ENCODE measurements at regions not wholly inside any gene's neighbourhood (a gene's known extent, or its start where the extent isn't known, plus 50 kb on each side); places are given as distances from the start of the nearest gene placed in this dataset.

DNA sequence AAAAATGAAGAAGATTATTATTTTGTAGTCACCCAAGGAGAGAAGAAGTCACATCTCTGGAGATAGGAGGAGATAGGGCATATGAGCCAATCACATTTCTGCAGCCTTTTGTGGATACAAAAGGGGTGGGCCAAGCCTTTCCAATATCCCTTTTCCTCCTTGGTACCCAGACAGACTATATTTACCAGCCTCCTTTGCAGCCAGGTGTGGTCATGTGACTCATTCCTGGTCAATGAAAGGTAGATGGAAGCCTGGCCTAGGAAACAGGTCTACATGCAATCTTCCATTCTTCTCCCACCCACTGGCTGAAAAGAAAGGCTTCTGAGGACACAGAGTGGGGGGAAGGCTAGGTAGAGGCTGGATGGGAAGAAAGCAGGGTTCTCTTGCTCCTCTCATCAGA is 58.1 kb upstream of the ERG start:
- no peak for DNase-seq (ENCODE audit: low spot score)

DNA sequence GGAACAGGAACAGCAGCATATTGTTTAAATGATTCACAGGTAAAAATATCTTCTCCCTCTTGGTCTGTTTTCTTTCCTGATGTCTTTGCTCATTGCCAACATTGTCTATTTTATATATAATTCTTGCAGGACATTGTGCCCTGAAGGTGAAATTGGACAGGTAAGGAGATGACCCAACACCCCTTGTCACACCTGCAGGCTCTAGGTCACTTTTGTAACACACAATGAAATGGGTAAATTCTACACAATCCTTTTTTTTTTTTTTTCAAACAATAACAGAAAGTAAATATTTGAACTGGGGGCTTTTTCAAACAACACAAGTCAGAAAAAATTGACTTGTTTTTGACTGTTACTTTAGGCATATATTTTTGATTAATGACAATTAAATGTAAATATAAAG is 62.9 kb upstream of the ERG start:
- no peak for DNase-seq (ENCODE audit: low spot score)

DNA sequence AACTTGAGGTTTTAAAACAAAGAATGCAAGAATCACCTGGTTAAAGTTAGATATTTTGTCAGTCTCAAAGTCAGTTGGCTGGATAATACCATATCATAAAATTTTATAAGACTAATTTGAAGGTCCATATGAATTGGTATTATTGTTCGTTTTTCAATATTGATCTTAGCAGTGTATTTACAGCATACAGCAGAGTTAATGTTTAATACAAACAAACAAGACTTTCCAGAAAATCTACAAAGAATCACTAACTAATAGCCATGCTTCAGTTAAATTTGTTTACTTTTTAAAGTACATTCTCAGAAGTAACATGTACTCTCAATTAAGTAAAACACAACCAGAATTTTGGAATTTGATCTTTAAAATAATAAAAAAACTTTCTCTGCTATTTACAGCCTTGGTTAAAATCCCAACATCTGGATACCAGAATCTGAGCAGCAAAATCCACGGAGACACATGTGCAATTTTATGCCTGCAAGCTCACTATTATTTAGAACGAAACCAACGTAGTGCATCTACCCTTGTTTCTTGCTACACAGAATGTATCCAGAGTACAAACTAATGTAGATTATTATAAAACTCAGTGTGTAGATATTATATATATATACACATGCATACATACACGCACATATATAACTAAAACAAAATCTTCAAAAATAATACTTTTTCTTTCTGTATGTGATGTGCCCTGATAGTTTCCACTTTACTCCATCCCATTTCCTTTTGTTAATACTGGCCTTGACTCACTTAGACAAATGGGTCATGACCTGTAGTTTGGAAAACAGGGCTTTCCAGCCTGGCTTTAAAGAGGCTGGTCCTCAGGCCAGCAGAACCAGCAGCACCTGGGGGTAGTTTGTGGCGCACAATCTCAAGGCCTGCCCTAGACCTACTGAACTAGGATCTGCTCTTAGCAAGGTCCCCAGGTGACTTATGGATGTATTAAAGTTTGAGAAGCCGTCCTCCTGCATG is 63.6 kb upstream of the ERG start:
- DNase-seq (ENCODE audit: low spot score) = no peak

DNA sequence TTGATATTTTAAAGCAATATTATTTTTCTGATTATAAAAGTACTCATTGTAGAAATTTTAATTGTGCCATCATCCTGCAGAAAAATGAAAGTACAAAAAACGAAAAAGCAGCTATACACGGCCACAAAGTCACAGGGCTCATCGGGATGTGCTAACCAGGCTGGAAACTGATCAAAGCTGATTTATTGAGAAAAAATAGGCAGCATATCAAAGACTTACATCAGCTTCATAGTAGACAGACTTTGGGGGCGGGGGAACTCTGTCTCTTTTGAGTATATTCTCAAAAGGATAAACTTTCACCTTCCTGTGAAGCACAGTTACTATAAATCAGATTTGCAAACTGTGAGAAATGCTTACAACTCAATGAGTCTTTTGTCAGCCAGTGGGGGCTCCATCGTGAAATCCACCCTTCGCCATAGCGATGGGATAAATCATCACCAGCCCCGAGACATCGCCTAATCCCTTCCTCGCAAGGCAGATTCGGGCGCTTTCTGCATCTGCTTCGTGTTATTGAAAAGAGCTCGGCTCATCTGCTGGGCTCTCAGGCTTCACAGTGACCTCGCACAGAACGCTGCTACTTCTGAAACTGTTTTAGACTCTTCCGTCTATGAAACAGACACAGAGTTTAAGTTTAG is 69.2 kb upstream of the ERG start:
- no peak for DNase-seq (ENCODE audit: low spot score)

DNA sequence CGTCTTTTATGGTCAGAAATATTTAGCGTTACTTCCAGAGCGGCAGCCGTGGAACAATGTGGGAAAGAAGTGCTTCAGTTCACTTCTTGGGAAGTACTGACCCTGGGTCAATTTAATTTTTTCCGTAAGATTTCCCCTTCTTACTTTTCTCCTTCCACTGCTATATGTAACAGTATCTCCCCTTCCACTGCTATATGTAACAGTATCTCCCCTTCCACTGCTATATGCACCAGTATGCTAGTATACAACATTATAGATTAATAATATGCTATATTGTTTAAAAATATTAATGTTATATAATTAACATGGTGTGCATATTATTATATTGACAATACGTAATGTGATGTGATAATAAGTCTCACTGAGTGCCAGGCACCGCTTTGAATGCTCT is 69.7 kb upstream of the ERG start:
- DNase-seq (ENCODE audit: low spot score) = no peak

DNA sequence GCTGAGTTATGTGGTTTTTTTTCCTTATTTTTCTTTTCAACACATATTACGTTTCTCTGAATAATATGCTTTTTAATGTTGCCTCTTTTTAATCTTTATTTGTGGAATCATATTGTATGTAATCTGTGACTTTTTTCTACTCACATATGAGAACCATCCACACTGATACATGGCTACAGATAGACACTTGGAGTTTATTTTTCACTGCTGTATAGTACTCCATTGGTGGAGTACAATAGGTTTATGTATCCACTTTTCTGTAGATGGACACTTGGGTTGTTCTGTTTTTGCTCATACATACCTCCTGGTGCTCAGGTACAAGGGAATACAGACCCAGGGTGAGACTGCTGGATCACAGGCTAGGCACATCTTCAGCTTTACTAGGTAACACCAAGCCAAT is 71.5 kb upstream of the ERG start:
- DNase-seq (ENCODE audit: low spot score) = no peak

DNA sequence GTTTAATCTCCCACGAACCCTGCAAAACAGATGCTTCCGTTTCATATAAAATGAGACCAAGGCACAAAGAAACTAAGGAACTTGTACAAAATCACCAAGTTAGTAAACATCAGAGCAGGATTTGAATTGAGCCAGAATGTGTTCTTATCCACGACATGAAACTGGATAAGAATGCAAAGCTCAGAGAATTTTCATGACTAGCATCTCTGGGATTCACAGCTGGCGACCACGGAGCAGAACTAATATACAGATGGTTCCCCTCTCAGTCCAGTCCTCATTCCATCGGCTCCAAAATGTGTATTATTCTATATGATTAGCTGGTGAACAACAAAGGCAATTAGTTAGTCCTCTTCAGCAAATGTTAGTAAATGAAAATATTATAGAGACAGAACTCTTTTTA is 72.3 kb upstream of the ERG start:
- no peak for DNase-seq (ENCODE audit: low spot score)

DNA sequence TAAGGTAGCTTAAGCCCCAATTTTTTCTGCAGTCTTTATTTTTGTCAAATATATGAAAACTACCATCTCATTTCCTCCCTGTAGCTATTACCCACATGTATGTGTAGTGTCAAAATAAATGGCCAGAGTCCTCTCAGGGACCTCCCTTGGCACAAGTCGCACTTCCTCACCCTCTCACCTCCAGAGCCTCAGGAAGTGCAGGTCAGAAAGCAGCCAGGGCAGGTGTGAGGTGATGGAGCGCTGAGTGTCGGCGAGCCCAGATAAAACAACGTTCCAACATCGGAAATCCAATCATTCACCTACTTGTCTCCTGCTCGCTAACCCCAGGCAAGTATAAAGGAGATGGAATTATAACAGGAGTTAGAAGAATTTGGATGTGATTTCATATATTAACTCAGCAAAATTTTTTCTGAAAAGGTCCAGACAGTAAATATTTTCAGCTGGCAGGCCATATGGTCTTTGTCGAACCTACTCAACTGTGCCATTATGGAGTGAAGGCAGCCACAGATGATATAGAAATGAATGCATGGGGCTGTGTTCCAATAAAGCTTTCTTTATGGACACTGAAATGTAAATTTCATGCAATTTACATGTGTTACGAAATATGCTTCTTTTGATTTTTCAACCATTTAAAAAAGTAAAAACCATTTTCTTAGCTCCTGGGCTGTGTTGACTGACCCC is 76.8 kb upstream of the ERG start:
- no peak for DNase-seq (ENCODE audit: low spot score)

DNA sequence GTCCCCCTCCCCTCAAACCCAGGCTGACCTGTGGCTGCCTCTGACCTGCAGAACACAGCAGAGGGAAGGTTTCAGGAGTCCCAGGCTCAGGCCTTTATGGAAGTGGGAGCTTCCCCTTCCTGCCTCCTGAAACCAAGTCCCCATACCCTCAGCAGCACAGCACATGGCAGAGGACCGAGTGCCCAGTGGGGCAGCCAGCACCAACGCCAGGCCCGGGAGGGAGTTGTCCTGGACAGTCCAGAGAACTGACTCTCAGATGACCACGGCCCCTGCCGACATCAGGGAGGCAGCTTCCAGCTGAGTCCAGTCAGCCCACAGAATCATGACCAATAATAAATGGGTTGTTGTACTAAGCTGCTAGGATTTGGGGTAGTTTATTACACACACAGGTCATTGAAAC is 79.6 kb upstream of the ERG start:
- DNase-seq (ENCODE audit: low spot score) = no peak

DNA sequence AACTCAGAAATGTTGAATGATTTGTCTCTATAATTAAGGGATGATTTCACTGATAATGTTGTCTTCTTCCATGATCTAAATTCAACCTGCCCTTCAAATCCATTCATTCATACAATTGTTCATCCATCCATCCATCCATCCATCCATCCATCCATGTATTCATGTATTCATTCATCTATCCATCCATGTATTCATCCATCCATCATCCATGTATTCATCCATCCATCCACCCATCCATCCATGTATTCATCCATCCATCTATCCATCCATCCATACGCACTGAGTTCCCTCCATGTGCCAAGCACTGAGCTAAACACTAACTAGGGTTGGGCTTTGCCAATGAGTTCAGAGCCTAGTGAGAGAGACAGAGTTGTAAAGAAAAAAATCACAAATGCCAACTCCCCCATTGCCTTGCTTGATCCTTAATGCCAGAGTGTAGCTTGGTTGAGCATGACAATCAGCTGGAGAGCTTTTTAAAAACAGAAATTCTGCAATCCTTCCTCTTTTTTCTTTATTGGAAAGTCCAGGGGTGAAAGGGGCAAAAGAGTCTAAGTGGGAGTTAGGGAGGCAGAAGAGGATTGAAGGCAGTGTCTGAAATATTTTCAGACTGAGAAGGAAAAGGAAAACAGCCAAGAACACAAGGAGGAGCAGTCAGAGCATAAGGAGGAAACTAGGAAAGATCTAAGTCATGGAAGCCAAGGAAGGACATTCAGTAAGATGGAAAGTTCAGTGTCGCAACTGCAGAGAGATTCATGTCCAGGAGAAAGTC is 92.4 kb upstream of the ERG start:
- DNase-seq (ENCODE audit: low spot score) = no peak

DNA sequence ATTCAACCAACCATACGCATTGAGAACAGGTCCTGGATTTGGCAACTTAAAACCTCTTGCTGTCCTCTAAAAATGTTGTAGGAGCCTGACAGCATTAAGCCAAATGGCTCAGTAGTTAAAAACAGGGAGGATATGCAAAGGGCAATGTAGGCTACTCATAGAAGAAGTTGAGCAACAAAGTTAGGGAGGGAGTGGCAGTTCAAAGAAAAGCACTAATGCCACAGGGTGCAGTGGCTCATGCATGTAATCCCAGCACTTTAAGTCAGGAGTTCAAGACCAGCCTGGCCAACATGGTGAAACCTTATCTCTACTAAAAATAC is 92.9 kb upstream of the ERG start:
- DNase-seq (ENCODE audit: low spot score) = no peak

DNA sequence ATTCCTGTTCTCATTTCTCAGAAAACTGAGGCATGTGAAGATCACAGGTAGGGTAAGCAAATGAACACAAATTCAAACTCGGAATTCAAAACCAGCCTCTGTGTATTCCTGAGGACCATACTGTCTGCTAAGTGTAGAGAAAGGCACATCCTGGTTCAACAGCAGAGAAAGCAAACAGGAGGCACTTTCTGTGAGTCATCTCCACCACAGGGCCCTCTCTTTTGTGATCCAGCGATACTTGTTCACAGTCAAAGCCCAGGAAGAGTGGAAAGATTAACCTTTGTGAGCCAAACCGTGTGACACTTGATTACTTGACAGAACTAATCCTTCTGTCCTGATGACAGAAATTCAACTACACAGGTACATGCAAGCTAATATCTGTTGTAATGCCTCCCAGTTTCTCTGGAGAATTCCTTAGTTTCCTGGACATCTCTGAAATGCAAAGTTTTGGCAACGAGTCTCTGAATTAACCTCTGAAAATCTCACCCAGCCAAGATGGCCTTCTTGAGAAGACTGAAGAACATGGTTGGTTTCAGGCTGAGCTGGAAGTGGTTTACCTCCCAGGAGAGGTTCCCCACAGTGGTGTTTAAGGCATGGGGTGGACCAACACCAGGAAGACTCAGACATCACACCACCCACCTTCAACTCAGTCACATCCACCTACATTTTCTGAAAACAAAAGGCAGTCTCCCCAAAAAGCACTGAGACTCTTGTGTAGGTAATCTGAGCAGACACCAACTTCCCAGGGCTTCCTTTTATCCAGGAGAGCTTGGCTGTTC is 98.2 kb upstream of the ERG start:
- no peak for DNase-seq (ENCODE audit: low spot score)

DNA sequence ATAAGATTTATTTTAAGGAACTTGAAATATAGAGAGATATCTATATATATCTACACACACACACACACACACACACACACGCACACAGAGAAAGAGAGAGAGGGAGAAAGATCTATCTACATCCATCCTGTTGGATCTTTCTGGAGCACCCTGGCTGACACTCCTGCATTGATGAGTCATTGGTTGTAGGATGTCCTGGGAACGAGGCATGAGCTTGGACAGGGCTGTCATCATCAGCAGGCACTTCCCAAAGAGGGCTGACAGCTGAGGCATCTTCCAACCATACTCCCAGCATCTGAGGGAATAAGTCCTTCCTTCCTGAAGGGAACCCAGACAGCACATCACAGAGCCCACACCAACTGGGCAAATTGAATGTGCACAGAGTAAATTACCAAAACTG is 99.1 kb upstream of the ERG start:
- DNase-seq (ENCODE audit: low spot score) = no peak

DNA sequence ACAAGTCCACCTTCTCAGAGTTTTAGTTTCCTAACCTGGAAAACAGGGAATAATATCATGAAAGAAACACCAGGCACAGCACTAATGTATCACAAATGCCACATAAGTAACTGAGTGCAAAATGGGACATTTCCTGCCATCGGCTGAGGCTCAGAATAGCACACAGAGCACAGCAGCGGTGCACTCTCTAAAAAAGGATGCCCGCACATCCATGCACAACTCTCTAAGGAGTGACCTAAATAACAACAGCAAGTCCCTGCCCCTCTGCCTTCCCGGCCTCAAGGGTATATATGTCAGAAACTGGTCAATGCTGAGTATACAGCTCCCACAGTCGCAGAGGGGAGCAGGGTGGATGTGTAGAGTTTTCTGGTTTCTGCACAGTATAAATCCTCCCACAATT is 100.1 kb upstream of the ERG start:
- DNase-seq (ENCODE audit: low spot score) = no peak

DNA sequence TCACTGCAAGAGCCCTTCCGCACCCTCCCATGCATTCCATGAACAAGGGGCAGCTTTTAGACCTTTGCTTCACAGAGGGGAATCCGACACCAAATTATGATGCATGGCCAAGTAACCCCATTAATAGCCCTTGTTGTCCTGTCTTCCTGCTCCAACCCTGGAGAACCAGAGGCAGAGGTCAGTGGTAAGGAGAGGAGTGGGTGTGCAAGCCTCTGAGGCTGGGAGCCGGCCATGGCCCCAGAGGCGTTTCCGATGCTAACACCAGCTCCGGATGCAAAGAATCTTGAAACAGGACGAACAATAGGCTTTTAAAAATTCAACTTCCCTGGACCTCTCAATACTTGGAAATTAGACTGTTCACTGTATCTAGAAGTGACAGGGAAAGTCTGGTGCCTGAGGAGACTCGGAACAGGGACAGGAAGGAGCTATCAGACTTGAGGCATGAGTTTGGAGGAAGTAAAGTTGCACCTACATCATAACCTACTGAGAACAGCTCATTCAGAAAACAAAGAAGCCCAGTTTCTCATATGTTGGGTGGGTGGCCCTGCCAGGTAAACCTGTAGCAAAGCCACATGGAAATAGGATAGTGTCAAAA is 101.2 kb upstream of the ERG start:
- no peak for DNase-seq (ENCODE audit: low spot score)

DNA sequence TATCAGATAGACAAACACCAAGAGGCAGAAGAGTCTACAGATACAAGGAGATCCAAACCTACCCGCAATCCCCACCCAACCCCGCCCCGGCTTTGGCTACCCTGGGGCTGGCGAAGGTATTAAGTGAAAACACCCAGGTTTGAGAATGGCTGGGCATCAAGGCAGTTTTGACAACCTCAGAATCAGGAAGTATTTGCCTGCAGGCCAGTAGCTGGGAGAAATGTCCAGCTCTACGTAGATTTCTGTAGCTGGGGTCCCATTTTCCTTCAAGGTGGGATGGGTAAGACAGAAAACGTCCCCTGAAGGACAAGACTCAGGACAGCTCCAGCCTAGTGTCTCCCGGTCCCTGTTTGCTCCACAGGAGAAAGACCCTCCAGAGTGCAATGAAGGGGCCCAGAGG is 101.8 kb upstream of the ERG start:
- DNase-seq (ENCODE audit: low spot score) = no peak

DNA sequence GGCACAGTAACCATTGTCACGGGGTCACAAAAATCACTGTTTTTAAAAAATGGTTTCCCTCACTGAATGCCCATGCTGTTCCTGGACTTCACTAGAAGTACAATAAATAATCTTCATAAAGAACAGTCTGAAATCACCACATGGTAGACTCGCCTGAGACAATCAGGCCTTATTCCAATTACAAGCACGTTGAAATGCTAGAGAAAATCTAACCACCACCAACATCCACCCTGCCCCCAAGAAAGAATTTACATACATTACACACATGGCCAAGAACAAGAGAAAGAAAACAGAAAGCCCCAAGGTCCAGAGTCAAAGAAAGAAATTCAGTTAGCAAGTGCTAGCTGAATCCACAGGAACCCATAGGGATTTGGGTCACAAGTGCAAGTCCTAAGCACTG is 107.0 kb upstream of the ERG start:
- no peak for DNase-seq (ENCODE audit: low spot score)

DNA sequence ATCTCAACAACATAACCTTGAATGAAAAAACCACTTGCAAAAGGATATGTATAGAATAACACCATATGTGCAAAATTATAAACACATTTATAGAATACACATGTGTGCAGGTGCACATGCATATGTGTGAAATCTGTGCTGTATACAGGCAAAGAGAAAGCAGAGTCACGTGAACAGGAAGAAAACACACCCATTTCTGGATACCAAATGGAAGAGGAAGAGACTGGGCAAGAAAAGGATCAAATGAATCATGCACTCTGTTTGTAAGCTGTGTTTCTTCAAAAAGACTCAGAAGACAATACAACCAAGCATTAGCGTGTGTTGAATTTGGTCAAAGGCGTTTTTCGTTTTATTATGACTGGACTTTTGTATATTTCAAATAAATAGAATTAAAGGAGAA is 111.3 kb upstream of the ERG start:
- no peak for DNase-seq (ENCODE audit: low spot score)

DNA sequence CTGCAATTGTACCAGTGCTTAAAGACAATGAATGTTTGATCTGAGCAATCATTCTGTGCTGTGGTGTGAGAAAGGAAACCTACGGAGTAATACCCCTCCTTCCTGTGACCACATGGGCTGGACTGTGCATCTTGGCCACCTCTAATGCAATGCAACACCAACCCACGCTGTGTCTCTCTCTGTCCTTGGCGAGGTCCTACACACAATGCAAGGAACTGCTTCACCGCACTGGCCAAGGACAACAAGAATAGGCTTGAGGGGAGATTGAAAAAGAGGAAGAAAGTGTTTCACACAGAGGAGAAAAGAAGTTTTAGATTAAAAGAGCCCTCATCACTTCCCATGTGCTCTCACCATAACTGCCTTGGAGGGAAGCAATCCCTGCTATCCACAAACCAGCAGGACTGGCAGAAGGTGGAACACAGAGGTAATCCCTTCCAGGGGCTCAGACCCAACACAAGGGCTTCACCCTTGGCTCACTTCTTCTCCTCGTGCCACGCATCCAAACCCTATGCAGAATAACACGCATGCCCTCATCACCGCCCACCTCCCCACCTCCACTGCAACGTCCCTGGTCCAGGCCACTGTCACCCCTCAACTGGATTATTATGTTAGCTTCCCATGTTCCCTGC is 112.5 kb upstream of the ERG start:
- DNase-seq (ENCODE audit: low spot score) = no peak

DNA sequence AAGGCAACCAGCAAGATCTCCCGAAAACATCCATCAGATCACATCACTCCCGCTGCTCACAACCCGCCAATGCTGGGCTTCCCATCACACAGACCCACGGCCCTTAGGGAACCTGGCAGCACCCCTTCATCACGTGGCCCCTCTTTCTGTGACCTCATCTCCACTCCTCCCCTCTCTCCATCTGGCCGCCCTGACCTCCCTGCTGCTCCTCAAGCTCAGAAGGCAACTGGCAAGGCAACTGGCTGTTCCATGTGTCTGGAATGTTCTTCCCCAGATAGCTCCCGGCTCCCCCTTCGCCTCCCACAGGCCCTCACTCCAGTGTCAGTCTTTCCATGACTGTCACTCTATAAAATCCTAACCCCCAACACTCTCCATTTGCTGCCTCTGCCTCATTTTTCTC is 113.0 kb upstream of the ERG start:
- DNase-seq (ENCODE audit: low spot score) = no peak

All from mesenteric fat pad (tissue), 1 donor.